ENCODE measurements at regions not wholly inside any gene's neighbourhood (a gene's known extent, or its start where the extent isn't known, plus 50 kb on each side); places are given as distances from the start of the nearest gene placed in this dataset.

DNA sequence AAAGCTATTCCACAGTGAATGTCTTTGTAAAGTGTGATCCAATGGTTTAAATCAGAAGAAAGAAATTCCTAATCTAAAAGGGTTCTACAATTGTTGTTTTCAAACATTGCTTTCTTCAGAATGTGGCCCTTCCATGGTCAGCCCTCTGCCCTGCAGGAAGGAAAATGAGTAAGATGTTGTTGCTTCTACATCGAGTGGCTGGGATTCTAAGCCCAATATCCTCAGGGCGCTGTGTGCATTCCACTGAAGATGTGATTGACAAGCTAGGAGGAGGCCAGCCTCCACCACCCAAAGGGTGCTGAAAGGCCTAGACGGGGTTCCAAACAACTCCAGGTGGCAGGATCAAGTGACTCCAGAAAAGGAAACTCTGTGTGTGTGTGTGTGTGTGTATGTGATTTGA lies 316.9 kb upstream of the TSHZ3 start:
- no peak overlapping the region for H3K9ac ChIP-seq (ENCODE audit: low read length)
- H3K27ac ChIP-seq (ENCODE audit: low read depth, low read length), result no peak overlapping the region
- H3K27me3 ChIP-seq (ENCODE audit: insufficient read depth, low read length), result no peaks in the 10 kb centered on the region
- peaks cover 0 to 3% of the 10 kb centered on the region in 2 experiments for H3K4me1 ChIP-seq (ENCODE audit: control insufficient read depth in 1 of 2, insufficient read depth in 2 of 2, low read length in 2 of 2)
- H4K12ac ChIP-seq (ENCODE audit: low read depth, low read length), result no peak overlapping the region
- H3K4ac ChIP-seq (ENCODE audit: low read depth, low read length), result no peak overlapping the region
- no peak overlapping the region for H3K4me3 ChIP-seq (ENCODE audit: low read depth, low read length)
- no peak overlapping the region for H2AFZ ChIP-seq (ENCODE audit: insufficient read depth, low read length, poor library complexity)
- no peaks in the 10 kb centered on the region for H3K36me3 ChIP-seq (ENCODE audit: control insufficient read depth in 1 of 2, insufficient read depth in 2 of 2, low read length in 2 of 2)
- no peak overlapping the region for H2BK12ac ChIP-seq (ENCODE audit: low read length)
- no peak overlapping the region for H4K8ac ChIP-seq (ENCODE audit: low read depth, low read length)
- H2AK5ac ChIP-seq (ENCODE audit: low read length), result no peak overlapping the region
- DNase-seq, result no peak
- no peak overlapping the region for H4K91ac ChIP-seq (ENCODE audit: low read depth, low read length)
- H3K4me2 ChIP-seq (ENCODE audit: low read length), result no peak overlapping the region
- no CpG with 5 or more reads among the region's 3 CpGs for WGBS (ENCODE audit: extremely low coverage, insufficient coverage, insufficient read length)
- no peak overlapping the region for H3K18ac ChIP-seq (ENCODE audit: low read length)
- no peaks in the 10 kb centered on the region for H3K79me1 ChIP-seq (ENCODE audit: low read length)
- no peak overlapping the region for H2BK120ac ChIP-seq (ENCODE audit: insufficient read depth, low read length, poor library complexity)
- H3K79me2 ChIP-seq (ENCODE audit: control insufficient read depth, insufficient read depth, low read length, poor library complexity), result no peaks in the 10 kb centered on the region
- H3K14ac ChIP-seq (ENCODE audit: low read length), result no peak overlapping the region
- H3K23ac ChIP-seq (ENCODE audit: low read length), result no peak overlapping the region
- H2BK5ac ChIP-seq (ENCODE audit: low read depth, low read length, poor library complexity), result no peak overlapping the region
- H3K9me3 ChIP-seq (ENCODE audit: insufficient read depth, low read depth, low read length), result peaks cover 1% of the 10 kb centered on the region

DNA sequence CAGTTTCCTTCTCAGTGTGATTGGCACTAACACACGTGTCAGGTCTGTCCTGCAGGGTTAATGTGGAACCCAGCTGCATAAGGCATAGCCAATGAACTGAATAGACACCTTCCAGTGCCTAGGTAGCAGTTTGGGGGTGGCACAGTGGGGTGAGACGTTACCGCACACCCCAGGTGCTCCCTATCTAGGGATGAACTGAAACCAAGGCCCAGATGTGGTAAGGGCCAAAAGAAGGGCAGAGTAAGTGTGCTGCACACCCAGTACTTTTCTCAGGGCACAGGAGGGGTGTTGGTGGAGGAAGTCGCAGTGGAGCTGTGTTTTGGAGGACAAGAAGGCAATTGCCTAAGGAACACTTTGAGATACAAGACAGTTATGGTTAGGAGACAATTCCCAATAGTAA lies 317.9 kb upstream of the TSHZ3 start:
- H3K9me3 ChIP-seq (ENCODE audit: insufficient read depth, low read depth, low read length), result peaks cover 1% of the 10 kb centered on the region
- H2BK5ac ChIP-seq (ENCODE audit: low read depth, low read length, poor library complexity), result no peak overlapping the region
- H2AFZ ChIP-seq (ENCODE audit: insufficient read depth, low read length, poor library complexity), result no peak overlapping the region
- no peak overlapping the region for H3K4me2 ChIP-seq (ENCODE audit: low read length)
- H2BK120ac ChIP-seq (ENCODE audit: insufficient read depth, low read length, poor library complexity), result no peak overlapping the region
- no peak overlapping the region for H4K91ac ChIP-seq (ENCODE audit: low read depth, low read length)
- no peaks in the 10 kb centered on the region for H3K27me3 ChIP-seq (ENCODE audit: insufficient read depth, low read length)
- no peak overlapping the region for H4K8ac ChIP-seq (ENCODE audit: low read depth, low read length)
- no CpG with 5 or more reads among the region's 4 CpGs for WGBS (ENCODE audit: extremely low coverage, insufficient coverage, insufficient read length)
- no peak overlapping the region for H3K18ac ChIP-seq (ENCODE audit: low read length)
- H4K12ac ChIP-seq (ENCODE audit: low read depth, low read length), result no peak overlapping the region
- H3K36me3 ChIP-seq (ENCODE audit: control insufficient read depth in 1 of 2, insufficient read depth in 2 of 2, low read length in 2 of 2), result no peaks in the 10 kb centered on the region
- H2BK12ac ChIP-seq (ENCODE audit: low read length), result no peak overlapping the region
- no peak overlapping the region for H3K4ac ChIP-seq (ENCODE audit: low read depth, low read length)
- no peak for DNase-seq
- H3K79me2 ChIP-seq (ENCODE audit: control insufficient read depth, insufficient read depth, low read length, poor library complexity), result no peaks in the 10 kb centered on the region
- no peak overlapping the region for H3K27ac ChIP-seq (ENCODE audit: low read depth, low read length)
- no peak overlapping the region for H3K14ac ChIP-seq (ENCODE audit: low read length)
- H3K4me3 ChIP-seq (ENCODE audit: low read depth, low read length), result no peak overlapping the region
- H3K4me1 ChIP-seq (ENCODE audit: control insufficient read depth in 1 of 2, insufficient read depth in 2 of 2, low read length in 2 of 2), result peaks cover 0 to 3% of the 10 kb centered on the region in 2 experiments
- no peak overlapping the region for H3K23ac ChIP-seq (ENCODE audit: low read length)
- no peak overlapping the region for H2AK5ac ChIP-seq (ENCODE audit: low read length)
- H3K9ac ChIP-seq (ENCODE audit: low read length), result no peak overlapping the region
- H3K79me1 ChIP-seq (ENCODE audit: low read length), result no peaks in the 10 kb centered on the region

- H3K79me1 ChIP-seq (ENCODE audit: low read length), result no peaks in the 10 kb centered on the region
- WGBS (ENCODE audit: extremely low coverage, insufficient coverage, insufficient read length), result no CpG with 5 or more reads among the region's 4 CpGs
- H3K4me3 ChIP-seq (ENCODE audit: low read depth, low read length), result no peak overlapping the region
- DNase-seq, result no peak
- no peaks in the 10 kb centered on the region for H3K36me3 ChIP-seq (ENCODE audit: control insufficient read depth in 1 of 2, insufficient read depth in 2 of 2, low read length in 2 of 2)
- no peaks in the 10 kb centered on the region for H3K79me2 ChIP-seq (ENCODE audit: control insufficient read depth, insufficient read depth, low read length, poor library complexity)
- no peak overlapping the region for H3K23ac ChIP-seq (ENCODE audit: low read length)
- no peak overlapping the region for H2BK120ac ChIP-seq (ENCODE audit: insufficient read depth, low read length, poor library complexity)
- peaks cover 0 to under 1% of the 10 kb centered on the region in 2 experiments for H3K4me1 ChIP-seq (ENCODE audit: control insufficient read depth in 1 of 2, insufficient read depth in 2 of 2, low read length in 2 of 2)
- no peak overlapping the region for H4K91ac ChIP-seq (ENCODE audit: low read depth, low read length)
- H3K18ac ChIP-seq (ENCODE audit: low read length), result no peak overlapping the region
- H2BK5ac ChIP-seq (ENCODE audit: low read depth, low read length, poor library complexity), result no peak overlapping the region
- H3K14ac ChIP-seq (ENCODE audit: low read length), result no peak overlapping the region
- H2AFZ ChIP-seq (ENCODE audit: insufficient read depth, low read length, poor library complexity), result no peak overlapping the region
- no peak overlapping the region for H3K27ac ChIP-seq (ENCODE audit: low read depth, low read length)
- H2BK12ac ChIP-seq (ENCODE audit: low read length), result no peak overlapping the region
- H3K9ac ChIP-seq (ENCODE audit: low read length), result no peak overlapping the region
- H3K4me2 ChIP-seq (ENCODE audit: low read length), result no peak overlapping the region
- H4K8ac ChIP-seq (ENCODE audit: low read depth, low read length), result no peak overlapping the region
- no peaks in the 10 kb centered on the region for H3K27me3 ChIP-seq (ENCODE audit: insufficient read depth, low read length)
- no peak overlapping the region for H3K4ac ChIP-seq (ENCODE audit: low read depth, low read length)
- peaks cover 1% of the 10 kb centered on the region for H3K9me3 ChIP-seq (ENCODE audit: insufficient read depth, low read depth, low read length)
- H4K12ac ChIP-seq (ENCODE audit: low read depth, low read length), result no peak overlapping the region
- no peak overlapping the region for H2AK5ac ChIP-seq (ENCODE audit: low read length)
Observed at GRCh38 chr19:31668921-31669320, 319.7 kb upstream of the TSHZ3 start.

- no peak overlapping the region for H2AK5ac ChIP-seq (ENCODE audit: low read length)
- no peaks in the 10 kb centered on the region for H3K27me3 ChIP-seq (ENCODE audit: insufficient read depth, low read length)
- no peak overlapping the region for H3K23ac ChIP-seq (ENCODE audit: low read length)
- H4K91ac ChIP-seq (ENCODE audit: low read depth, low read length), result no peak overlapping the region
- H3K4me3 ChIP-seq (ENCODE audit: low read depth, low read length), result no peak overlapping the region
- H2BK12ac ChIP-seq (ENCODE audit: low read length), result no peak overlapping the region
- no CpG with 5 or more reads among the region's 10 CpGs for WGBS (ENCODE audit: extremely low coverage, insufficient coverage, insufficient read length)
- no peak overlapping the region for H4K12ac ChIP-seq (ENCODE audit: low read depth, low read length)
- H3K79me2 ChIP-seq (ENCODE audit: control insufficient read depth, insufficient read depth, low read length, poor library complexity), result no peaks in the 10 kb centered on the region
- H3K14ac ChIP-seq (ENCODE audit: low read length), result no peak overlapping the region
- no peak overlapping the region for H3K18ac ChIP-seq (ENCODE audit: low read length)
- no peaks in the 10 kb centered on the region for H3K79me1 ChIP-seq (ENCODE audit: low read length)
- no peaks in the 10 kb centered on the region for H3K4me1 ChIP-seq (ENCODE audit: control insufficient read depth in 1 of 2, insufficient read depth in 2 of 2, low read length in 2 of 2)
- no peak for DNase-seq
- H2AFZ ChIP-seq (ENCODE audit: insufficient read depth, low read length, poor library complexity), result no peak overlapping the region
- H2BK120ac ChIP-seq (ENCODE audit: insufficient read depth, low read length, poor library complexity), result no peak overlapping the region
- no peak overlapping the region for H4K8ac ChIP-seq (ENCODE audit: low read depth, low read length)
- no peak overlapping the region for H3K4me2 ChIP-seq (ENCODE audit: low read length)
- H3K36me3 ChIP-seq (ENCODE audit: control insufficient read depth in 1 of 2, insufficient read depth in 2 of 2, low read length in 2 of 2), result no peaks in the 10 kb centered on the region
- H3K9me3 ChIP-seq (ENCODE audit: insufficient read depth, low read depth, low read length), result peaks cover 1% of the 10 kb centered on the region
- no peak overlapping the region for H3K27ac ChIP-seq (ENCODE audit: low read depth, low read length)
- H2BK5ac ChIP-seq (ENCODE audit: low read depth, low read length, poor library complexity), result no peak overlapping the region
- H3K9ac ChIP-seq (ENCODE audit: low read length), result no peak overlapping the region
- H3K4ac ChIP-seq (ENCODE audit: low read depth, low read length), result no peak overlapping the region
Observed at GRCh38 chr19:31670931-31671330, 321.7 kb upstream of the TSHZ3 start.
